Esophagus muscularis mucosa (tissue), 4 donors: ENCODE measurements at regions not wholly inside any gene's neighbourhood (a gene's known extent, or its start where the extent isn't known, plus 50 kb on each side); places are given as distances from the start of the nearest gene placed in this dataset.

ENCODE experiments used
- DNase-seq: peaks from one replicate; pipeline ENCODE4 v3.0.0-alpha.2; 2017; ENCODE audit errors: extremely low spot score
- H3K27ac ChIP-seq, 4 donors: fragments of 200-600 bp; sonication (generic); replicated peaks in 1 of 4; 1 replicate in 3 of 4; 2 replicates in 1 of 4; pipeline ENCODE4 v1.5.1; 2016 to 2019; ENCODE audit warnings: mild to moderate bottlenecking in 1 of 4
- H3K27me3 ChIP-seq, 4 donors: fragments of 200-600 bp; sonication (generic); one replicate each; pipeline versions ENCODE4 v1.5.1 to v1.6.0; 2016 to 2019
- H3K36me3 ChIP-seq, 4 donors: fragments of 200-600 bp; sonication (generic); one replicate each; pipeline ENCODE4 v1.5.1; 2016 to 2019
- H3K4me1 ChIP-seq, 4 donors: fragments of 200-600 bp; sonication (generic); one replicate each; pipeline ENCODE4 v1.5.1; 2016 to 2019
- H3K4me3 ChIP-seq, 4 donors: fragments of 200-600 bp; sonication (generic); 1 replicate in 2 of 4; 2 replicates in 2 of 4; pipeline ENCODE4 v1.5.1; 2016 to 2019; ENCODE audit warnings: mild to moderate bottlenecking in 4 of 4, moderate library complexity in 1 of 4
- H3K9me3 ChIP-seq, 4 donors: fragments of 200-600 bp; sonication (generic); 1 replicate in 3 of 4; 2 replicates in 1 of 4; pipeline ENCODE4 v1.5.1; 2016 to 2019
- EP300 ChIP-seq: sonication (generic); formaldehyde crosslinking; IDR thresholded peaks from one replicate; pipeline ENCODE4 v1.6.1; 2017; ENCODE audit warnings: antibody characterized with exemption
- POLR2A ChIP-seq: fragments of 450-650 bp; IDR thresholded peaks from one replicate; pipeline ENCODE4 v1.6.1; 2017; ENCODE audit warnings: antibody characterized with exemption, moderate library complexity, mild to moderate bottlenecking, low read depth
- POLR2AphosphoS5 ChIP-seq, 2 donors: sonication (generic); formaldehyde crosslinking; IDR thresholded peaks; one replicate each; pipeline ENCODE4 v1.6.1; 2017; ENCODE audit warnings: antibody characterized with exemption in 2 of 2
- WGBS: methylation state at CpG from one replicate; pipeline ENCODE4 v1.1.5; 2018; 5-methylcytosine and 5-hydroxymethylcytosine counted together
- intact Hi-C: fragments of 100-400 bp; cut with DNase I; formaldehyde crosslinking; loops from one replicate; pipeline ENCODE4 v1.15.1; 2023
- TF ChIP-seq, protein P1 (sequence below), 3 experiments: fragments of 200-600 bp in 2 of 3; fragments of 450-650 bp in 1 of 3; sonication (generic) in 2 of 3; IDR thresholded peaks; one replicate each; pipeline ENCODE4 v1.5.1; 2017 to 2019; ENCODE audit warnings: antibody characterized with exemption in 3 of 3, mild to moderate bottlenecking in 2 of 3, moderate library complexity in 1 of 3

DNA sequence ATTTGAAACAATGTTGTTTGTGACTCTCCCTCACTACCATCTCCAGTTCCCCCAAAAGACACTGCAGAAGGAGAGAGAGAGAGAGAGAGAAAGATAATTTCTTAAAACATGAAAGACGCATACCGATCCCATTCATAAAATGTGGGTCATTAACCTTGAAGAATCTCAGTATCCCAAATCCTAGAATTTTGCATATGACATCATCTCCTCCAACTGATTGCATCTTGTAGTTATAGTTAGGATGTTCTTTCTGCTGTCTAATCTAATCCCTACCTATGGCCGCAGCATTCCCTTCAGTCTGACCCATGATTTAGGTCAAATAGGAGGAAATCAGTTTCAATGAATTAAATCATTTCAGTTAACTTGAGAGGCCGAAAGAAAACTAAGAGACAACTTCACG lies 142.4 kb upstream of the ETS2 start:
- no peak overlapping the region for H3K4me3 ChIP-seq
- H3K9me3 ChIP-seq = no peaks in the 10 kb centered on the region
- H3K27me3 ChIP-seq = peaks cover 8 to 63% (median 26%) of the 10 kb centered on the region in 4 donors
- no peaks in the 10 kb centered on the region for H3K36me3 ChIP-seq
- no peak overlapping the region for H3K27ac ChIP-seq
- peaks cover 14 to 21% (median 18%) of the 10 kb centered on the region in 4 donors for H3K4me1 ChIP-seq
- TF ChIP-seq POLR2A (no peak), EP300 (no peak), POLR2AphosphoS5 (IDR thresholded peaks at IDR 0.05) (no peak)
- TF ChIP-seq, protein P1, sequence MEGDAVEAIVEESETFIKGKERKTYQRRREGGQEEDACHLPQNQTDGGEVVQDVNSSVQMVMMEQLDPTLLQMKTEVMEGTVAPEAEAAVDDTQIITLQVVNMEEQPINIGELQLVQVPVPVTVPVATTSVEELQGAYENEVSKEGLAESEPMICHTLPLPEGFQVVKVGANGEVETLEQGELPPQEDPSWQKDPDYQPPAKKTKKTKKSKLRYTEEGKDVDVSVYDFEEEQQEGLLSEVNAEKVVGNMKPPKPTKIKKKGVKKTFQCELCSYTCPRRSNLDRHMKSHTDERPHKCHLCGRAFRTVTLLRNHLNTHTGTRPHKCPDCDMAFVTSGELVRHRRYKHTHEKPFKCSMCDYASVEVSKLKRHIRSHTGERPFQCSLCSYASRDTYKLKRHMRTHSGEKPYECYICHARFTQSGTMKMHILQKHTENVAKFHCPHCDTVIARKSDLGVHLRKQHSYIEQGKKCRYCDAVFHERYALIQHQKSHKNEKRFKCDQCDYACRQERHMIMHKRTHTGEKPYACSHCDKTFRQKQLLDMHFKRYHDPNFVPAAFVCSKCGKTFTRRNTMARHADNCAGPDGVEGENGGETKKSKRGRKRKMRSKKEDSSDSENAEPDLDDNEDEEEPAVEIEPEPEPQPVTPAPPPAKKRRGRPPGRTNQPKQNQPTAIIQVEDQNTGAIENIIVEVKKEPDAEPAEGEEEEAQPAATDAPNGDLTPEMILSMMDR (IDR thresholded peaks at IDR 0.05) = no peak
- intact Hi-C loops = no loop called here
- WGBS = 88% methylated on average over 5 of the region's 5 CpGs
- no peak for DNase-seq

DNA sequence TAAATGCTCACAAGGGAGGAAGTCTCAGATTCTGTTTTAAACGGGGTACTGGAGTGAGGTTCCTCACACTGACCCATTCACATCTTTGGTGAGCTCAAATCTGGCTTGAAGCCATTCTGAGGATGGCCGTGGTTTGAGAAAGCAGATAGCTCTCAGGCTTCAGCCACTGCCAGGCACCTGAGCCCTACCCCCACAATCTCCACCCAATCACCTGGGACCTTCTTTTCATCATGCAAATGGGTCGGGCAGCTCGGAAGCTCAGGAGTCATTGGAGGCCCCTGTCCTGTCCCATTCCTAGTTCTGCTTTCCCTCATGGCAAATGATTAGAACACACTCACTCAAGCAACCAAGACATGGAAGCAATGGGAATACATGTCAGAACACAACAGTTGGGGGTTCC lies 141.4 kb upstream of the ETS2 start:
- 57% methylated on average over 4 of the region's 4 CpGs for WGBS
- no peak overlapping the region for H3K4me3 ChIP-seq

DNA sequence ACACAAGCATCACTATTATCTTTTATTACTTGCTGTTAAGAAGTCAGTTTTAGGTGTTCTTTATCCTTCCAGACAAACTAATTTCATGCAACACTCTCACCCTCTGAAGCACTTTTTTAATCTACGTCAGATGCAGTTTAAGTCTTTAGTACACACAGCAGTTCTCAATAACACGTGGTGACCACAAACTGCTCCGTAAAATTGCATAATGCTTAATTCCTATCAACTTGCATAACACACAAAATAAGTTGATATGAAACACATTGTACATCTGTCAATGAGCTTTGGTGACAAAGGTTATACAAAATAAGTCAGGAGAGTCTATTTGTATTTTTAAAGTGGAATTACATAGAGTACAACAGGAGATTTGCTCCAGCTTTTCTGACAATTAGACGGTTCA lies 140.9 kb upstream of the ETS2 start:
- Histone ChIP-seq H3K9me3 (no peaks in the 10 kb centered on the region), H3K27me3 (peaks cover 6 to 49% (median 15%) of the 10 kb centered on the region in 4 donors), H3K36me3 (no peaks in the 10 kb centered on the region), H3K27ac (no peak overlapping the region), H3K4me3 (no peak overlapping the region), H3K4me1 (peaks cover 14 to 19% (median 18%) of the 10 kb centered on the region in 4 donors)
- intact Hi-C loops = no loop called here
- 73% methylated on average over 4 of the region's 4 CpGs for WGBS
- TF ChIP-seq EP300 (no peak), POLR2A (no peak), POLR2AphosphoS5 (IDR thresholded peaks at IDR 0.05) (no peak)
- TF ChIP-seq, protein P1 (IDR thresholded peaks at IDR 0.05) = no peak
- no peak for DNase-seq

More for the DNA sequence above, 141.4 kb upstream of the ETS2 start:
- Histone ChIP-seq H3K36me3 (no peaks in the 10 kb centered on the region), H3K4me1 (peaks cover 14 to 21% (median 18%) of the 10 kb centered on the region in 4 donors), H3K9me3 (no peaks in the 10 kb centered on the region), H3K27ac (no peak overlapping the region), H3K27me3 (peaks cover 8 to 54% (median 20%) of the 10 kb centered on the region in 4 donors)
- intact Hi-C loops = no loop called here
- TF ChIP-seq POLR2AphosphoS5 (IDR thresholded peaks at IDR 0.05) = no peak
- no peak for TF ChIP-seq POLR2A
- TF ChIP-seq EP300 = no peak
- TF ChIP-seq, protein P1 (IDR thresholded peaks at IDR 0.05) = no peak
- DNase-seq = no peak

DNA sequence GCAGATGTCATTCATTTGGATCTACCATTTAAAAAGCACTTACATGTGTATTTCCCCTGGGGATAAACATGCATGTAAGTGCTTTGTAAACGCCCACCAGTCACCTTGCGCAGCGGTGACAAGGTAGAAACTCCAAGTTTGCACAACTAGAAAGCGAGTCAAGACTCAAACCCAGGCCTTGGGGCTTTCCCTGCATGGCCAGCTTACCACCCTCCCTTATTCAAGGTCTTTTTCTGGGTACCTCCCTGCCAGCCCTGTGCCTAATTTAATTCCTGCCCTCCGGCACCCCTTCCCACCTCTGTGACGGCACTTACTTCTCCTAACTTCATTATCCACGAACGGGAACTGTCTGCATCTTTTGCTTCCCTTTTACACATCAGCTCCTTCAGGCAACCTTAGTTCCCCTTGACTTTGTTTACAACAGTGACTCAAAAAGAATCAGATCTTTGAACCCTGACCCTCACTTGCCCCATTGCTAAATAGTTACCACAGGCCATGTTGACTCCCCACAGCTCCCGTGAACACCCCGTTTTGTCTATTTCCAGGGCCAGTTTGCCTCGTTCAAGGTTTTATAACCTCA lies 138.3 kb upstream of the ETS2 start:
- intact Hi-C loops = no loop called here
- H3K4me1 ChIP-seq = peaks cover 0 to 10% (median 9%) of the 10 kb centered on the region in 4 donors
- H3K36me3 ChIP-seq = no peaks in the 10 kb centered on the region
- no peak overlapping the region for H3K27ac ChIP-seq
- peaks cover 0 to 25% (median 0%) of the 10 kb centered on the region in 4 donors for H3K27me3 ChIP-seq
- no peak for DNase-seq
- TF ChIP-seq, protein P1 (IDR thresholded peaks at IDR 0.05) = no peak
- TF ChIP-seq POLR2AphosphoS5 (IDR thresholded peaks at IDR 0.05) (no peak), EP300 (no peak), POLR2A (no peak)
- no peaks in the 10 kb centered on the region for H3K9me3 ChIP-seq
- H3K4me3 ChIP-seq = no peak overlapping the region
- 78% methylated on average over 11 of the region's 11 CpGs for WGBS

DNA sequence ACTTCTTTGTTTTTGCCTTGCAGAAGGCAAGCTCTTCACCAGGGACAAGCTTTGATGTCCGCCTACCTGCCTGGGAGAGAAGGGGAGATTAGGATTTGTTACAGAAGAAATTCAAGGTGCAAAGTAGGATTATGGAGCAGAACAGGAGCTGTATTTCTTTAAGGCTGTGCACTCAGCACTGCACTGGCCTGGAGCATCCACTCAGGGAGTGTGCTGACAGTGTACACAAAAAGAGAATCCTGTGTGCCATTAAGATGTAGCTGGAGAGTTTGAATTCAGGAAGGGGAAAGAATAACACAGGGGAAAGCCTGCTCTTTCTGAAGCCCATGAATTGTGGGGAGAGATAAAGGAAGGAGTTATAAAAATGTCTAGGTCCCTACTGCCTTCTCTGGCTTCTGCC lies 137.7 kb upstream of the ETS2 start:
- 91% methylated on average over 1 of the region's 1 CpG for WGBS
- no peaks in the 10 kb centered on the region for H3K9me3 ChIP-seq
- no peak for TF ChIP-seq EP300
- no peak for TF ChIP-seq POLR2A
- no peak for TF ChIP-seq POLR2AphosphoS5 (IDR thresholded peaks at IDR 0.05)
- TF ChIP-seq, protein P1 (IDR thresholded peaks at IDR 0.05) = no peak
- no peaks in the 10 kb centered on the region for H3K36me3 ChIP-seq
- no peak for DNase-seq
- intact Hi-C loops = no loop called here
- H3K27me3 ChIP-seq = peaks cover 0 to 18% (median 0%) of the 10 kb centered on the region in 4 donors
- H3K27ac ChIP-seq = no peak overlapping the region
- H3K4me3 ChIP-seq = no peak overlapping the region
- H3K4me1 ChIP-seq = peaks cover 0 to 11% (median 11%) of the 10 kb centered on the region in 4 donors
